H1 (cell line): ENCODE measurements at regions not wholly inside any gene's neighbourhood (a gene's known extent, or its start where the extent isn't known, plus 50 kb on each side); places are given as distances from the start of the nearest gene placed in this dataset.

Experiments used
- CTCF ChIA-PET: fragments of 300-600 bp; sonication (Branson Sonifier 250); formaldehyde crosslinking; loops from one replicate; lab custom pipeline; 2021; ENCODE audit not compliant: partially characterized antibody; lab: Charles Lee
- POLR2A ChIA-PET: fragments of 300-600 bp; sonication (Branson Sonifier 250); formaldehyde crosslinking; loops from one replicate; lab custom pipeline; 2021; ENCODE audit warnings: inconsistent platforms; ENCODE audit not compliant: partially characterized antibody; lab: Charles Lee
- DNase-seq, 2 experiments: peaks; one replicate each; pipeline versions ENCODE4 v3.0.0 to v3.0.0-alpha.2; 2010 to 2022; ENCODE audit warnings: low spot score in 2 of 2, low read depth in 1 of 2, mixed read lengths in 1 of 2
- FAIRE-seq: peaks from 2 replicates; lab custom pipeline; 2011; peaks lifted over from hg19 to GRCh38; lab: Jason Lieb, UNC
- H2AFZ ChIP-seq: 2 replicates; pipeline ENCODE4 v1.8.1; 2012; ENCODE audit warnings: low read length, inconsistent platforms
- H2AK5ac ChIP-seq: 2 replicates; pipeline ENCODE4 v1.6.1; 2013; ENCODE audit warnings: low read depth, low read length
- H2BK120ac ChIP-seq: replicated peaks from 2 replicates; pipeline ENCODE3; 2013; ENCODE audit warnings: low read depth, low read length, inconsistent platforms
- H2BK12ac ChIP-seq: 2 replicates; pipeline ENCODE4 v1.6.1; 2013; ENCODE audit warnings: low read depth, low read length
- H2BK15ac ChIP-seq: 2 replicates; pipeline ENCODE4 v1.6.1; 2013; ENCODE audit warnings: low read length
- H2BK20ac ChIP-seq: 2 replicates; pipeline ENCODE4 v1.6.1; 2013; ENCODE audit warnings: low read length
- H2BK5ac ChIP-seq: 2 replicates; pipeline ENCODE4 v1.6.1; 2013; ENCODE audit warnings: low read depth, low read length
- H3K14ac ChIP-seq: 2 replicates; pipeline ENCODE4 v1.6.1; 2013; ENCODE audit warnings: inconsistent platforms; ENCODE audit not compliant: insufficient read length
- H3K18ac ChIP-seq: 2 replicates; pipeline ENCODE4 v1.6.1; 2013; ENCODE audit warnings: low read length; ENCODE audit errors: extremely low read depth
- H3K23ac ChIP-seq: 2 replicates; pipeline ENCODE4 v1.6.1; 2013; ENCODE audit warnings: inconsistent platforms; ENCODE audit not compliant: insufficient read length
- H3K23me2 ChIP-seq: 2 replicates; pipeline ENCODE4 v1.6.1; 2013; ENCODE audit warnings: low read depth, low read length
- H3K27ac ChIP-seq: 2 replicates; pipeline ENCODE4 v1.6.1; 2011; ENCODE audit warnings: low read depth, low read length, inconsistent platforms
- H3K27me3 ChIP-seq, 4 experiments: replicated peaks in 1 of 4; 1 replicate in 1 of 4; 2 replicates in 3 of 4; pipeline versions ENCODE4 v1.6.1 to v1.8.1; 2011 to 2013; ENCODE audit warnings: low read length in 3 of 4, mild to moderate bottlenecking in 3 of 4, inconsistent platforms in 2 of 4, mixed read lengths in 2 of 4, moderate library complexity in 1 of 4; ENCODE audit not compliant: control insufficient read depth in 3 of 4, insufficient read depth in 3 of 4; ENCODE audit errors: extremely low read depth in 1 of 4
- H3K36me3 ChIP-seq, 4 experiments: 2 replicates each; pipeline versions ENCODE4 v1.6.1 to v1.8.1; 2011 to 2013; ENCODE audit warnings: mild to moderate bottlenecking in 4 of 4, low read length in 3 of 4, moderate library complexity in 2 of 4, control low read depth in 1 of 4, inconsistent platforms in 1 of 4; ENCODE audit not compliant: insufficient read depth in 4 of 4, control insufficient read depth in 2 of 4
- H3K4ac ChIP-seq: replicated peaks from 2 replicates; pipeline ENCODE3; 2013; ENCODE audit warnings: low read length, low read depth, mixed read lengths, inconsistent platforms; ENCODE audit not compliant: insufficient read length
- H3K4me1 ChIP-seq, 4 experiments: replicated peaks in 1 of 4; 1 replicate in 1 of 4; 2 replicates in 3 of 4; pipeline versions ENCODE4 v1.6.1 to v1.8.1; 2011 to 2013; ENCODE audit warnings: low read length in 3 of 4, inconsistent platforms in 2 of 4, mixed read lengths in 1 of 4; ENCODE audit not compliant: insufficient read depth in 4 of 4, control insufficient read depth in 3 of 4
- H3K4me2 ChIP-seq, 2 experiments: 2 replicates each; pipeline versions ENCODE4 v1.6.1 to v1.8.1; 2011 to 2013; ENCODE audit warnings: low read depth in 2 of 2, low read length in 2 of 2, control low read depth in 1 of 2, inconsistent platforms in 1 of 2, mild to moderate bottlenecking in 1 of 2; ENCODE audit not compliant: insufficient read depth in 1 of 2
- H3K4me3 ChIP-seq, 4 experiments: fragments of 200-600, 300-600 bp in 1 of 4; sonication (generic), shearing (Covaris generic), sonication (Bioruptor Twin) in 1 of 4; 2 replicates each; pipeline versions ENCODE4 v1.5.1 to v1.8.1; 2011 to 2016; ENCODE audit warnings: low read length in 4 of 4, low read depth in 3 of 4, control low read depth in 2 of 4, inconsistent platforms in 2 of 4, mild to moderate bottlenecking in 2 of 4, mixed read lengths in 1 of 4, moderate library complexity in 1 of 4; ENCODE audit not compliant: insufficient read depth in 2 of 4; ENCODE audit errors: extremely low read depth in 1 of 4
- H3K56ac ChIP-seq: replicated peaks from 2 replicates; pipeline ENCODE3; 2013; ENCODE audit warnings: low read depth, mild to moderate bottlenecking, mixed read lengths, low read length, inconsistent platforms; ENCODE audit not compliant: insufficient read length
- H3K79me1 ChIP-seq: 2 replicates; pipeline ENCODE4 v1.6.1; 2013; ENCODE audit warnings: low read depth, low read length, control low read depth
- H3K79me2 ChIP-seq, 2 experiments: 2 replicates each; pipeline versions ENCODE4 v1.6.1 to v1.8.1; 2012 to 2013; ENCODE audit warnings: low read length in 2 of 2, mild to moderate bottlenecking in 2 of 2, inconsistent platforms in 1 of 2; ENCODE audit not compliant: insufficient read depth in 2 of 2, control insufficient read depth in 1 of 2
- H3K9ac ChIP-seq, 4 experiments: replicated peaks in 1 of 4; 1 replicate in 1 of 4; 2 replicates in 3 of 4; pipeline versions ENCODE4 v1.6.1 to v1.8.1; 2011 to 2013; ENCODE audit warnings: low read depth in 3 of 4, low read length in 3 of 4, control low read depth in 2 of 4, mild to moderate bottlenecking in 2 of 4, moderate library complexity in 2 of 4, inconsistent platforms in 1 of 4; ENCODE audit errors: extremely low read depth in 1 of 4
- H3K9me3 ChIP-seq, 2 experiments: 2 replicates each; pipeline versions ENCODE4 v1.6.1 to v1.8.1; 2012 to 2013; ENCODE audit warnings: mild to moderate bottlenecking in 2 of 2, moderate library complexity in 2 of 2, control low read depth in 1 of 2, inconsistent platforms in 1 of 2, low read depth in 1 of 2, low read length in 1 of 2, mixed read lengths in 1 of 2; ENCODE audit not compliant: insufficient read depth in 2 of 2
- H4K20me1 ChIP-seq, 2 experiments: replicated peaks in 1 of 2; 2 replicates each; pipeline versions ENCODE3 to v1.8.1; 2011 to 2013; ENCODE audit warnings: inconsistent platforms in 2 of 2, low read length in 2 of 2, mild to moderate bottlenecking in 1 of 2; ENCODE audit not compliant: insufficient read depth in 2 of 2, control insufficient read depth in 1 of 2
- H4K5ac ChIP-seq: 2 replicates; pipeline ENCODE4 v1.6.1; 2013; ENCODE audit warnings: low read length, low read depth, mixed read lengths, inconsistent platforms; ENCODE audit not compliant: insufficient read length
- H4K8ac ChIP-seq: 2 replicates; pipeline ENCODE4 v1.8.0; 2013; ENCODE audit warnings: mild to moderate bottlenecking, moderate library complexity, low read length, inconsistent platforms; ENCODE audit not compliant: insufficient read depth; ENCODE audit errors: extremely low read depth
- H4K91ac ChIP-seq: replicated peaks from 2 replicates; pipeline ENCODE3; 2013; ENCODE audit warnings: low read length, mixed read lengths, inconsistent platforms; ENCODE audit not compliant: insufficient read length
- BRCA1 ChIP-seq: IDR thresholded peaks from 2 replicates; pipeline ENCODE4 v1.6.1; 2012; ENCODE audit warnings: low read depth, low read length, improper control_type of control experiment
- CHD2 ChIP-seq: IDR thresholded peaks from 2 replicates; pipeline ENCODE4 v1.6.1; 2012; ENCODE audit warnings: low read length, improper control_type of control experiment
- CTCF ChIP-seq, 3 experiments: IDR thresholded peaks; 1 replicate in 2 of 3; 2 replicates in 1 of 3; pipeline versions ENCODE4 v1.5.1 to v1.6.1; 2011; ENCODE audit warnings: low read length in 3 of 3, mild to moderate bottlenecking in 3 of 3, inconsistent platforms in 2 of 3, low read depth in 1 of 3, moderate library complexity in 1 of 3; ENCODE audit not compliant: insufficient read depth in 1 of 3; ENCODE audit errors: control extremely low read depth in 1 of 3
- JUN ChIP-seq: IDR thresholded peaks from 2 replicates; pipeline ENCODE4 v1.6.1; 2011; ENCODE audit warnings: low read depth, mild to moderate bottlenecking, improper control_type of control experiment, low read length
- POLR2AphosphoS5 ChIP-seq: IDR thresholded peaks from 2 replicates; pipeline ENCODE4 v1.6.1; 2011; ENCODE audit warnings: low read depth, low read length
- POU5F1 ChIP-seq: IDR thresholded peaks from 2 replicates; pipeline ENCODE4 v1.6.1; 2011; ENCODE audit warnings: low read depth, mild to moderate bottlenecking, low read length, moderate library complexity
- RBBP5 ChIP-seq: IDR thresholded peaks from 2 replicates; pipeline ENCODE4 v1.7.1; 2012; ENCODE audit warnings: low read depth, mild to moderate bottlenecking, inconsistent platforms, low read length, moderate library complexity, borderline replicate concordance
- SP1 ChIP-seq: IDR thresholded peaks from 2 replicates; pipeline ENCODE4 v1.6.1; 2011; ENCODE audit warnings: low read depth, low read length
- SP2 ChIP-seq: IDR thresholded peaks from 2 replicates; pipeline ENCODE4 v1.6.1; 2012; ENCODE audit warnings: mild to moderate bottlenecking, low read length, inconsistent platforms
- SUZ12 ChIP-seq: fragments of 200-600 bp; sonication (generic); IDR thresholded peaks from 2 replicates; pipeline ENCODE4 v1.6.1; 2012; ENCODE audit warnings: mild to moderate bottlenecking, inconsistent platforms, low read length, moderate library complexity, mixed read lengths
- USF2 ChIP-seq: IDR thresholded peaks from 2 replicates; pipeline ENCODE4 v1.6.1; 2011; ENCODE audit warnings: low read length, improper control_type of control experiment
- WGBS, 2 experiments: shearing (Covaris generic) in 1 of 2; methylation state at CpG; one replicate each; pipeline versions ENCODE4 v1.1.6 to v1.1.7; 2013 to 2015; ENCODE audit warnings: low lambda C conversion rate in 2 of 2, mixed read lengths in 2 of 2, inconsistent platforms in 1 of 2, low coverage in 1 of 2, missing lambda C conversion rate in 1 of 2; ENCODE audit not compliant: insufficient replicate concordance in 2 of 2, insufficient coverage in 1 of 2, insufficient read length in 1 of 2; ENCODE audit errors: extremely low coverage in 1 of 2, missing lambda C conversion rate in 1 of 2; 5-methylcytosine and 5-hydroxymethylcytosine counted together
- TF ChIP-seq, protein P1 (sequence below): IDR thresholded peaks from 2 replicates; pipeline ENCODE4 v1.6.1; 2012; ENCODE audit warnings: inconsistent platforms

GRCh38 chr5:87156631-87157030, 111.1 kb upstream of the RASA1 start:
- Histone ChIP-seq H2AK5ac (no peak overlapping the region), H4K8ac (no peak overlapping the region), H3K4me2 (no peak overlapping the region), H3K14ac (no peak overlapping the region), H2BK15ac (no peak overlapping the region), H2BK12ac (no peak overlapping the region), H3K27me3 (no peaks in the 10 kb centered on the region), H3K4ac (no peak overlapping the region), H2BK120ac (no peak overlapping the region), H2AFZ (no peak overlapping the region), H4K91ac (no peak overlapping the region), H3K4me3 (no peak overlapping the region), H3K56ac (no peak overlapping the region), H3K9me3 (no peaks in the 10 kb centered on the region), H3K79me1 (no peaks in the 10 kb centered on the region), H3K9ac (no peak overlapping the region), H3K4me1 (no peaks in the 10 kb centered on the region; a peak in 1 of 7 replicates), H3K23ac (no peak overlapping the region), H2BK5ac (no peak overlapping the region), H3K36me3 (no peaks in the 10 kb centered on the region), H2BK20ac (no peak overlapping the region), H3K27ac (no peak overlapping the region), H4K20me1 (no peaks in the 10 kb centered on the region), H3K23me2 (no peaks in the 10 kb centered on the region), H3K18ac (no peak overlapping the region), H3K79me2 (no peaks in the 10 kb centered on the region), H4K5ac (no peak overlapping the region)
- FAIRE-seq (no peak), DNase-seq (no peak)
- POLR2A ChIA-PET, result no interaction called here
- whole genome bisulfite sequencing, 2 experiments, result 96% methylated on average over 2 of the region's 2 CpGs; no CpG with 5 or more reads in 1 of the 2 experiments
- CTCF ChIA-PET, result no interaction called here
- TF ChIP-seq SUZ12, result no peak
- TF ChIP-seq SP2, result no peak
- no peak for TF ChIP-seq CTCF (IDR thresholded peaks at IDR 0.05; ENCODE audit: control extremely low read depth in 1 of 3, insufficient read depth in 1 of 3, low read depth in 1 of 3, low read length in 3 of 3)
- TF ChIP-seq BRCA1, result no peak
- no peak for TF ChIP-seq CHD2
- TF ChIP-seq SP1, result no peak
- TF ChIP-seq RBBP5, result no peak
- no peak for TF ChIP-seq JUN
- TF ChIP-seq USF2, result no peak
- TF ChIP-seq, protein P1, sequence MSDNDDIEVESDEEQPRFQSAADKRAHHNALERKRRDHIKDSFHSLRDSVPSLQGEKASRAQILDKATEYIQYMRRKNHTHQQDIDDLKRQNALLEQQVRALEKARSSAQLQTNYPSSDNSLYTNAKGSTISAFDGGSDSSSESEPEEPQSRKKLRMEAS, result no peak
- TF ChIP-seq POLR2AphosphoS5, result no peak
- no peak for TF ChIP-seq POU5F1
